K562 (cell line): ENCODE measurements at regions not wholly inside any gene's neighbourhood (a gene's known extent, or its start where the extent isn't known, plus 50 kb on each side); places are given as distances from the start of the nearest gene placed in this dataset.

Source experiments
- CTCF ChIP-seq, 3 experiments: IDR thresholded peaks in 2 of 3; conservative IDR thresholded peaks in 1 of 3; 2 replicates each; pipeline ENCODE4 v1.5.1; 2011 to 2012; ENCODE audit warnings: low read length in 3 of 3, mild to moderate bottlenecking in 3 of 3, control low read depth in 2 of 3, improper control_type of control experiment in 1 of 3, inconsistent platforms in 1 of 3, low read depth in 1 of 3, mixed read lengths in 1 of 3, moderate library complexity in 1 of 3; ENCODE audit not compliant: insufficient read depth in 2 of 3
- GABPA ChIP-seq: fragments of 200-800 bp; sonication (Bioruptor generic); conservative IDR thresholded peaks from 2 replicates; pipeline ENCODE4 v1.6.1; 2016; ENCODE audit warnings: low read depth, missing genetic modification characterization, missing compliant biosample characterization
- KLF16 ChIP-seq: IDR thresholded peaks from 2 replicates; pipeline ENCODE4 v1.6.1; 2016; ENCODE audit warnings: antibody characterized with exemption
- NR3C1 ChIP-seq: sonication (generic); formaldehyde crosslinking; IDR thresholded peaks from 2 replicates; pipeline ENCODE4 v1.8.1; 2022; ENCODE audit warnings: missing genetic modification reagents
- POLR2A ChIP-seq: fragments of 450-650 bp; conservative IDR thresholded peaks from 2 replicates; pipeline ENCODE4 v1.6.1; 2016
- RFX5 ChIP-seq: IDR thresholded peaks from 2 replicates; pipeline ENCODE4 v1.6.1; 2011; ENCODE audit warnings: low read depth, mild to moderate bottlenecking, improper control_type of control experiment, low read length
- SIN3B ChIP-seq: fragments of 450-650 bp; IDR thresholded peaks from 2 replicates; pipeline ENCODE4 v1.6.1; 2017; ENCODE audit warnings: low read depth, mild to moderate bottlenecking, moderate library complexity
- XRCC5 ChIP-seq: fragments of 200-400 bp; formaldehyde crosslinking; IDR thresholded peaks from 2 replicates; pipeline ENCODE4 v1.6.1; 2017; ENCODE audit warnings: low read depth, mild to moderate bottlenecking, low read length
- TF ChIP-seq, protein P1 (sequence below): fragments of 450-650 bp; formaldehyde crosslinking; IDR thresholded peaks from 2 replicates; pipeline ENCODE4 v1.4.0; 2022; ENCODE audit warnings: missing genetic modification characterization

GRCh38 chr4:59381591-59381990, 1818.5 kb upstream of the ADGRL3 start:
- TF ChIP-seq KLF16 (no peak), POLR2A (no peak), RFX5 (no peak), CTCF (IDR thresholded peaks at IDR 0.05 in 2 of 3, conservative IDR thresholded peaks at IDR 0.05 in 1 of 3; ENCODE audit: insufficient read depth in 2 of 3, low read depth in 1 of 3, low read length in 3 of 3) (no peak), NR3C1 (CRISPR knock-in tag) (no peak), GABPA (tag) (no peak), SIN3B (no peak), XRCC5 (no peak)
- TF ChIP-seq, protein P1, sequence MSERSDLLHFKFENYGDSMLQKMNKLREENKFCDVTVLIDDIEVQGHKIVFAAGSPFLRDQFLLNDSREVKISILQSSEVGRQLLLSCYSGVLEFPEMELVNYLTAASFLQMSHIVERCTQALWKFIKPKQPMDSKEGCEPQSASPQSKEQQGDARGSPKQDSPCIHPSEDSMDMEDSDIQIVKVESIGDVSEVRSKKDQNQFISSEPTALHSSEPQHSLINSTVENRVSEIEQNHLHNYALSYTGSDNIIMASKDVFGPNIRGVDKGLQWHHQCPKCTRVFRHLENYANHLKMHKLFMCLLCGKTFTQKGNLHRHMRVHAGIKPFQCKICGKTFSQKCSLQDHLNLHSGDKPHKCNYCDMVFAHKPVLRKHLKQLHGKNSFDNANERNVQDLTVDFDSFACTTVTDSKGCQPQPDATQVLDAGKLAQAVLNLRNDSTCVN (CRISPR knock-in tag) = no peak
